Testis (tissue), 2 donors: ENCODE measurements at regions not wholly inside any gene's neighbourhood (a gene's known extent, or its start where the extent isn't known, plus 50 kb on each side); places are given as distances from the start of the nearest gene placed in this dataset.

Experiments
- CTCF ChIP-seq, 3 experiments: fragments of 450-650 bp in 2 of 3; fragments of 200-600 bp in 1 of 3; sonication (generic) in 1 of 3; IDR thresholded peaks; one replicate each; pipeline ENCODE4 v1.5.1; 2016 to 2019; ENCODE audit warnings: antibody characterized with exemption in 3 of 3, mild to moderate bottlenecking in 2 of 3, moderate library complexity in 1 of 3
- POLR2A ChIP-seq: fragments of 450-650 bp; IDR thresholded peaks from one replicate; pipeline ENCODE4 v1.6.1; 2017; ENCODE audit warnings: antibody characterized with exemption, mild to moderate bottlenecking, moderate library complexity

DNA sequence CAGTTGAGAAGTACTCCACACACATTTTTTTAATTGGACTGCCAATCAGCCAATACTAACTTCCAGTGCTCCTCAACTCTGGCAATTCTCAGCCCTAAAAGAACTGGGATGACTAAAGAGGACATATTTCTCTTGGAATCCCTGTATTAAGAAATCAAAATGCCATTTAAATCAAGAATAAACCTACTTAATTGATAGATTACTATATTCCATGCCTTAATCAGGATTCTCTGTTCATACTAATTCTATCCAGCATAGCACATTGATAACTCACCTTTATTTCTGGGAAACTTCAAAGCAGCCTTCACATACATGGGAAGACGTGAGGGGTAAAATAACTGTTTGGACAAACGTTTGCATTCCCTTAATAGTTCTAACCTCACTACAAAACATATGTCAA lies 93.0 kb upstream of the DKK2 start:
- TF ChIP-seq CTCF (IDR thresholded peaks at IDR 0.05) (no peak), POLR2A (no peak)
